HepG2 (cell line): ENCODE measurements at regions not wholly inside any gene's neighbourhood (a gene's known extent, or its start where the extent isn't known, plus 50 kb on each side); places are given as distances from the start of the nearest gene placed in this dataset.

ENCODE experiments used
- ATAC-seq: fragments of 200-7000 bp; cut with Tn5 transposase; 3 replicates; pipeline ENCODE4 v1.9.1; 2020; ENCODE audit warnings: mild to moderate bottlenecking, moderate library complexity
- BruUV-seq: library from RNA; stranded (reverse); fragments of 400-500 nt; replicated peaks from 2 replicates; lab custom pipeline; 2021; lab: Mats Ljungman, UMichigan
- CTCF ChIA-PET: fragments of 300-600 bp; formaldehyde crosslinking; extraction: SDS; loops from one replicate; lab custom pipeline; 2021; ENCODE audit warnings: low total read pairs, inconsistent platforms, low intra/inter-chr PET ratio; lab: Yijun Ruan, JAX
- POLR2A ChIA-PET: fragments of 350-600 bp; sonication (Branson Sonifier 250); formaldehyde crosslinking; loops from one replicate; lab custom pipeline; 2020; ENCODE audit warnings: antibody characterized with exemption, inconsistent platforms; lab: Yijun Ruan, JAX
- DNase-seq: peaks from one replicate; pipeline ENCODE4 v3.0.0-alpha.2; 2015; ENCODE audit warnings: low spot score
- FAIRE-seq: peaks from 3 replicates; lab custom pipeline; 2011; peaks lifted over from hg19 to GRCh38; lab: Jason Lieb, UNC
- H2AFZ ChIP-seq: one replicate; pipeline ENCODE4 v1.6.1; 2011; ENCODE audit warnings: low read length, inconsistent platforms
- H3K27ac ChIP-seq: fragments of 300-600 bp; 3 replicates; pipeline ENCODE4 v1.8.0; 2011; ENCODE audit warnings: mixed run types, mild to moderate bottlenecking, mixed read lengths, low read length, inconsistent platforms; ENCODE audit not compliant: insufficient read depth; ENCODE audit errors: extremely low read length
- H3K27me3 ChIP-seq, 2 experiments: fragments of 200-600 bp in 1 of 2; 2 replicates in 1 of 2; 3 replicates in 1 of 2; pipeline versions ENCODE4 v1.6.0 to v1.8.0; 2011; ENCODE audit warnings: low read length in 2 of 2, mild to moderate bottlenecking in 2 of 2, moderate library complexity in 2 of 2, inconsistent platforms in 1 of 2; ENCODE audit not compliant: insufficient read depth in 2 of 2, control insufficient read depth in 1 of 2
- H3K36me3 ChIP-seq, 2 experiments: fragments of 200-600 bp in 1 of 2; replicated peaks in 1 of 2; 2 replicates in 1 of 2; 3 replicates in 1 of 2; pipeline versions ENCODE4 v1.5.1 to v1.8.0; 2011; ENCODE audit warnings: low read length in 2 of 2, inconsistent platforms in 1 of 2; ENCODE audit not compliant: insufficient read depth in 2 of 2, control insufficient read depth in 1 of 2
- H3K4me1 ChIP-seq: 2 replicates; pipeline ENCODE4 v1.5.1; 2012; ENCODE audit warnings: low read length, inconsistent platforms; ENCODE audit not compliant: insufficient read depth
- H3K4me2 ChIP-seq: 2 replicates; pipeline ENCODE4 v1.6.0; 2011; ENCODE audit warnings: low read depth, low read length, inconsistent platforms
- H3K4me3 ChIP-seq, 3 experiments: fragments of 200-600 bp in 1 of 3; sonication (generic), shearing (Covaris generic) in 1 of 3; replicated peaks in 1 of 3; 2 replicates each; pipeline ENCODE4 v1.5.1; 2011 to 2016; ENCODE audit warnings: low read length in 3 of 3, inconsistent platforms in 2 of 3, low read depth in 2 of 3, mild to moderate bottlenecking in 2 of 3, control low read depth in 1 of 3, mixed read lengths in 1 of 3; ENCODE audit not compliant: insufficient read depth in 1 of 3
- H3K79me2 ChIP-seq: one replicate; pipeline ENCODE4 v1.6.1; 2011; ENCODE audit warnings: low read length, inconsistent platforms; ENCODE audit not compliant: insufficient read depth
- H3K9ac ChIP-seq: 2 replicates; pipeline ENCODE4 v1.6.0; 2011; ENCODE audit warnings: mild to moderate bottlenecking, low read depth, low read length, inconsistent platforms; ENCODE audit not compliant: insufficient read depth
- H3K9me3 ChIP-seq: 2 replicates; pipeline ENCODE4 v1.5.1; 2012; ENCODE audit warnings: mild to moderate bottlenecking, low read length
- H4K20me1 ChIP-seq: 2 replicates; pipeline ENCODE4 v1.6.0; 2011; ENCODE audit warnings: inconsistent platforms, mild to moderate bottlenecking, low read length, moderate library complexity; ENCODE audit not compliant: insufficient read depth
- ATAD3A ChIP-seq: sonication (generic); formaldehyde crosslinking; IDR thresholded peaks from 2 replicates; pipeline ENCODE4 v1.4.0; 2020; ENCODE audit warnings: missing genetic modification reagents
- EED ChIP-seq: sonication (generic); formaldehyde crosslinking; IDR thresholded peaks from 2 replicates; pipeline ENCODE4 v1.5.0; 2020; ENCODE audit warnings: mild to moderate bottlenecking, missing genetic modification reagents
- FOSL1 ChIP-seq: sonication (generic); formaldehyde crosslinking; IDR thresholded peaks from 2 replicates; pipeline ENCODE4 v1.9.0; 2021; ENCODE audit warnings: missing genetic modification reagents, borderline replicate concordance
- HNRNPK ChIP-seq: fragments of 200-400 bp; formaldehyde crosslinking; IDR thresholded peaks from 2 replicates; pipeline ENCODE4 v1.6.1; 2018; ENCODE audit warnings: low read length, low read depth, moderate library complexity, mild to moderate bottlenecking; ENCODE audit not compliant: poor library complexity, severe bottlenecking
- HNRNPLL ChIP-seq: fragments of 200-400 bp; formaldehyde crosslinking; IDR thresholded peaks from 2 replicates; pipeline ENCODE4 v1.6.1; 2017; ENCODE audit warnings: mild to moderate bottlenecking, low read depth, low read length; ENCODE audit not compliant: poor library complexity, severe bottlenecking
- JUND ChIP-seq: sonication (generic); formaldehyde crosslinking; IDR thresholded peaks from 2 replicates; pipeline ENCODE4 v1.8.0; 2022; ENCODE audit warnings: mild to moderate bottlenecking, missing genetic modification reagents
- KIAA2018 ChIP-seq: sonication (generic); formaldehyde crosslinking; IDR thresholded peaks from 2 replicates; pipeline ENCODE4 v1.5.0; 2020; ENCODE audit warnings: mild to moderate bottlenecking, missing genetic modification reagents, borderline replicate concordance
- NFE2L1 ChIP-seq: sonication (generic); formaldehyde crosslinking; IDR thresholded peaks from 2 replicates; pipeline ENCODE4 v1.4.0; 2020; ENCODE audit warnings: missing genetic modification reagents, mild to moderate bottlenecking, borderline replicate concordance
- SIX4 ChIP-seq: sonication (generic); formaldehyde crosslinking; IDR thresholded peaks from 2 replicates; pipeline ENCODE4 v1.4.0; 2020; ENCODE audit warnings: missing genetic modification reagents
- TIGD3 ChIP-seq: sonication (generic); formaldehyde crosslinking; IDR thresholded peaks from 2 replicates; pipeline ENCODE4 v1.5.1; 2020; ENCODE audit warnings: mild to moderate bottlenecking, missing genetic modification reagents, borderline replicate concordance
- U2AF1 ChIP-seq: fragments of 200-400 bp; formaldehyde crosslinking; optimal IDR thresholded peaks from 2 replicates; pipeline ENCODE3; 2017; ENCODE audit warnings: mild to moderate bottlenecking, low read depth, low read length
- ZMYM4 ChIP-seq: sonication (generic); formaldehyde crosslinking; IDR thresholded peaks from 2 replicates; pipeline ENCODE4 v1.8.1; 2023; ENCODE audit warnings: mild to moderate bottlenecking, missing genetic modification reagents
- ZNF343 ChIP-seq: sonication (generic); formaldehyde crosslinking; IDR thresholded peaks from 2 replicates; pipeline ENCODE4 v1.4.0; 2020; ENCODE audit warnings: mild to moderate bottlenecking, missing genetic modification reagents
- ZNF605 ChIP-seq: sonication (generic); formaldehyde crosslinking; IDR thresholded peaks from 2 replicates; pipeline ENCODE4 v1.8.0; 2022; ENCODE audit warnings: mild to moderate bottlenecking, missing genetic modification reagents
- ZZZ3 ChIP-seq: sonication (generic); formaldehyde crosslinking; IDR thresholded peaks from 2 replicates; pipeline ENCODE4 v1.4.0; 2020; ENCODE audit warnings: missing genetic modification reagents, mild to moderate bottlenecking, borderline replicate concordance
- WGBS: methylation state at CpG from one replicate; pipeline ENCODE4 v1.1.6; 2017; ENCODE audit warnings: low lambda C conversion rate; 5-methylcytosine and 5-hydroxymethylcytosine counted together
- in situ Hi-C: cut with HindIII; loops from 2 replicates; pipeline ENCODE4 v1.10.0; 2017; ENCODE audit warnings: low pct_unique_long_range_greater_than_20kb; ENCODE audit not compliant: extremely low pct_ligation_motif_present
- intact Hi-C: fragments of 100-400 bp; cut with micrococcal nuclease; formaldehyde crosslinking; loops from one replicate; pipeline ENCODE4 v1.10.0; 2022; ENCODE audit not compliant: unreplicated experiment

DNA sequence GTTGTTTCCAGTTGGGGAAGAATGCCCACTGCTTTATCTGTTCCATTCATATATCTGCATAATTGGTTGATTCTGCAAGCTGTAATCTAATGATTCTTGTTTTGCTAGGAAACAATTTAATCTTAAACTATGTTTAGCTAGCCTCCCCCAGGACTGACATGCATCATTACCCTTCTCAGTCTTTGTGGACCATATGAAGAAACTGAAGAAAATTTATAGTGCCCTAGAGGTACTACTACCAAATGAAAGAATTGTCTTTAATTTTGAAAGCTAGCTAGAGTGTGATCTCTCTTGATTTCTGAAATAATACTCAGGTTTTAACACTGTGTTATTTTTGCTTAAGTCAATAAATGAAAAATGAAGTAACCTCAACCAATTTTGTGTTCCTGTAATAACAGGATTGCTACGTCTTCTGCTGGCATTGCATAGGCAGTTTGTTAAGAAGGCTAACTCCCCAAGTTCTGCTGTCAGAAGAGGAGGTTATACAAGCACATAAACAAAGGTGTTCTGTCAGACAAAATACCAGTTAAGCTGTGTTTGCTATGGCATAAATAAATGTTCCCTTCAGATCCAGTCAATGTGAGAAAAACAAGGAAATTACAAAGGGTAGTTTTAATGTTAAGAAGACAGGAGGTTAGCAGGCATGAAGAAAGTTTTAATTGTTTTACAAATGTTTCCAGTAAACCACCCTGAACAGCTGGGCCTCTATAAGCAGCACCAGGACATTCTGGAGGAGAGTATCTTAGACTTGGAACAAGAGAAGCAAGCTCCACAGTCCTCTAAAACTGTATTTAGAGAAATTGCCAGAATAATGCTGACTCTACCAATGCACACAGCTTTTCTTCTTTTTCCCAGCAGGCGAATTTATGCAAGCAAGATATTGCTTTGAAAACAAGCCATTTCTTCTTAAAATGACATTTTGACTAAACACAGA, 90.3 kb upstream of the CTTNBP2 start:
- Histone ChIP-seq H3K36me3 (no peaks in the 10 kb centered on the region), H3K9ac (no peak overlapping the region), H3K9me3 (no peaks in the 10 kb centered on the region), H3K4me3 (no peak overlapping the region), H3K4me1 (no peaks in the 10 kb centered on the region), H3K27ac (no peak overlapping the region), H3K79me2 (no peaks in the 10 kb centered on the region), H4K20me1 (no peaks in the 10 kb centered on the region), H3K27me3 (no peaks in the 10 kb centered on the region), H3K4me2 (no peak overlapping the region), H2AFZ (no peak overlapping the region)
- intact Hi-C loops (no loop called here), in situ Hi-C loops (no loop called here)
- DNase-seq (no peak), FAIRE-seq (no peak), ATAC-seq (no peak)
- ChIA-PET POLR2A (no interaction called here), CTCF (no interaction called here)
- BruUV-seq, result no TSS peak
- 2% methylated on average over 2 of the region's 2 CpGs for WGBS
- TF ChIP-seq TIGD3 (no peak), U2AF1 (no peak), EED (no peak), ZNF343 (CRISPR knock-in tag) (no peak), HNRNPK (no peak), SIX4 (CRISPR knock-in tag) (no peak), JUND (CRISPR knock-in tag) (no peak), ZZZ3 (CRISPR knock-in tag) (no peak), ZMYM4 (CRISPR knock-in tag) (no peak), KIAA2018 (no peak), NFE2L1 (CRISPR knock-in tag) (no peak), ZNF605 (CRISPR knock-in tag) (no peak), HNRNPLL (no peak), ATAD3A (no peak), FOSL1 (CRISPR knock-in tag) (no peak)
